ENCODE measurements at regions not wholly inside any gene's neighbourhood (a gene's known extent, or its start where the extent isn't known, plus 50 kb on each side); places are given as distances from the start of the nearest gene placed in this dataset.
"Not testable (repeated sequence)": the region's sequence is repeated elsewhere in the genome, so short reads cannot be mapped to it uniquely, and the experiment has no call there.

- not testable (repeated sequence) for TF ChIP-seq CTCF, POLR2A (IDR thresholded peaks at IDR 0.05)
Measured at GRCh38 chr17:21814272-21814671, 121.9 kb downstream of the KCNJ18 start.

Data from lower leg skin (tissue), 3 donors.